Endometrium (tissue), 2 donors: ENCODE measurements at regions not wholly inside any gene's neighbourhood (a gene's known extent, or its start where the extent isn't known, plus 50 kb on each side); places are given as distances from the start of the nearest gene placed in this dataset.

Experiments
- FAIRE-seq: peaks from 2 replicates; lab custom pipeline; 2012; peaks lifted over from hg19 to GRCh38; lab: Jason Lieb, UNC
- donor health status: control.
- donor health status: control.

- FAIRE-seq, result no peak
These were observed 634.0 kb downstream of the IRX1 start for GRCh38 chr5:4229414-4230292.

- FAIRE-seq, result no peak
These were observed 634.8 kb downstream of the IRX1 start for GRCh38 chr5:4230471-4230785.

GRCh38 chr5:4230786-4231641 lies 635.4 kb downstream of the IRX1 start:
- no peak for FAIRE-seq

DNA sequence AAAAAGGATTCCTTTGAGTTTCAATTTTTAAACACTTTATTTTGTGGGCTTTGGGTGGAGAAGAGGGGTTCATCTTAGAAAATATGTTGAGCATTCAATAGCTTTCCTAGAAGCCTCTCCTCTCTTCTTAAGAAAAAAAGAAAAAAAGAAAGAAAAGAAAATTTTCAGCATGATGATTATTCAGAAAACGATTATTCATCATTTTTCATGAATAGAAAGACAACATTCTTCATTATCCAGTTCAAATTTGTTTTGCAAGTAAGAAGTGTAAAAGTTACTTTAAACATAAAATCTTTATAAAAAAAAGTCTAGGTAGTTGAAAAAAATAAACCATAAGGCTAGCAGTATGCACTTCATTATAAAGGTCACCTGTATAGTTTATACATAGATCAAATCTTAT lies 636.5 kb downstream of the IRX1 start:
- no peak for FAIRE-seq

GRCh38 chr5:4233671-4234070 lies 638.0 kb downstream of the IRX1 start:
- no peak for FAIRE-seq

GRCh38 chr5:4243479-4244264 lies 648.0 kb downstream of the IRX1 start:
- FAIRE-seq, result no peak

- FAIRE-seq, result no peak
These were observed 648.7 kb downstream of the IRX1 start for GRCh38 chr5:4244306-4244705.

GRCh38 chr5:4245076-4245475 lies 649.4 kb downstream of the IRX1 start:
- FAIRE-seq, result no peak

DNA sequence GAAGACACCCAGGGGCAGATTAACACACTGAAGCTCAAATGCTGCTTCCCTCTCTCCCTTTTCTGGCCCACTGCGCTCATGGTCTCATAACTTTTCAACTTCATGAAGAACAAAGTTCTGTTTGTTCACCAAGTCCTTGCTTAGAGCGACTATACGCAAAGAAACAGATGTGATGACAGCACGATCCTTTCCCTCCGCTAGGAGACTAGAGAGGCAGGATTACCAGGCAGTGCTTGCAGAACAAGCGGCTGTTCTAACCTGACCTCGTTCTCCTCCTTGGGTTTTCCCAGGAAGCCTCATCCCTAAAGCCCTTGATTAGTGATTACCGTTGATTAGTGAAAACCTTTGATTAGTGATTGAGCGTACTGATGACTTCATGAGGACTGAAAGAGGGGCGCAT lies 649.9 kb downstream of the IRX1 start:
- no peak for FAIRE-seq

DNA sequence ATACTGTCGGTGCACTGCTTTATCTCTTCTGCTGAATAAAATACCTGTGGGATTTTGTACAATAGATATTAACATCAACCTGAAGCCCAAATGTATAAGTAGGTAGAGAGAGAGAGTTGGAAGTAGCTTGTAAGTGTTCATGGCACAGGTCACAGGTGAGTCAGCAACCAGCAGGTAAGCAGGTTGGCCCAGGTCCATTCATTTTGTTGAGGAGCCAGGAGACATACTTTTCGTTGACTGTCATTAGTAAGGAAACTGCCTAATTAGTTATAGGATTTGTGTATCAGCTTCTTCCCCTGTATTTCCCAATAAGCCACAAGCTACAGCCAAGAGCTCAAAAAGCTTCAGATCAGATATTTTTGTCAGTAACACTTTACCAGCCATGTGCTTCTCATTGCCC lies 650.8 kb downstream of the IRX1 start:
- FAIRE-seq, result no peak

GRCh38 chr5:4250254-4250653 lies 654.6 kb downstream of the IRX1 start:
- no peak for FAIRE-seq

DNA sequence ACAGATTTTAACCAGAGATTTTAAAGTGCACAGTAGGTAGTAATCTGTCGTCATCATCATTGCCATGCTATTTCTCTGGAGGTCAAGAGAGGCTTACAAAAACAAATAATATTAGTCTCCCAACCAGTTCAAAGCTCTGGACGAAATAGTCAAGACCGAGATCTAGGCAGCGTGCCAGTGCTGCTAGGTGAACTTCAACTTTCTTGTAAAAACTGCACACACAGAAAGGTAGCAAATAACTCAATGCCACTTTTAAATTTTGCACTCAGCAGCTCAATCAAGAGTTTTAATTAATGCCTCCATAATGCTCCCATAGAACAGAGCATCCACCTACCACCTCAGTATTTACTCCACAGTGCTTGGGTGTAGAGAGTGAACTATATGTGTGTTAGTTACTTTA lies 656.8 kb downstream of the IRX1 start:
- no peak for FAIRE-seq

DNA sequence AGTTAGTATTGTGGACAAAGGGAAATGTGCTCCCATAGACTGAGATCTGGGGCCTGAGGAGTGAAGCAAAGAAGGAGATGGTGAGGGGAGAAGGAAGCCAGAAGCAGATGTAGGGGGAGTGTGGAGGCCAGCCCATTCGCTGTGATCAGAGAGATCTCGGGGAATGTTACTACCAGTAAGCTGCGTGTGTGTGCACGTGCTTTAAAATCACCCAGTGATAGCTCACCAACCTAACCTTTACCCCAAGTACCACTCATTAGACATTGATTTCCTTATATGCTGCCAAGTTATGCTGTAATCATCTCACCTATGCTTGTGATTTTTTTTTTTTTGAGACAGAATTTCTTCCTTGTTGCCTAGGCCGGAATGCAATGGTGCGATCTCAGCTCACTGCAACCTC lies 659.1 kb downstream of the IRX1 start:
- no peak for FAIRE-seq

- no peak for FAIRE-seq
These were observed 659.8 kb downstream of the IRX1 start for GRCh38 chr5:4255441-4255840.

GRCh38 chr5:4258170-4258569 lies 662.5 kb downstream of the IRX1 start:
- FAIRE-seq, result no peak

- FAIRE-seq, result no peak
These were observed 675.6 kb downstream of the IRX1 start for GRCh38 chr5:4271193-4271592.

- FAIRE-seq, result no peak
These were observed 679.6 kb downstream of the IRX1 start for GRCh38 chr5:4275232-4275631.

GRCh38 chr5:4294878-4295277 lies 699.2 kb downstream of the IRX1 start:
- FAIRE-seq, result no peak

- FAIRE-seq, result no peak
These were observed 700.2 kb downstream of the IRX1 start for GRCh38 chr5:4295663-4296339.

DNA sequence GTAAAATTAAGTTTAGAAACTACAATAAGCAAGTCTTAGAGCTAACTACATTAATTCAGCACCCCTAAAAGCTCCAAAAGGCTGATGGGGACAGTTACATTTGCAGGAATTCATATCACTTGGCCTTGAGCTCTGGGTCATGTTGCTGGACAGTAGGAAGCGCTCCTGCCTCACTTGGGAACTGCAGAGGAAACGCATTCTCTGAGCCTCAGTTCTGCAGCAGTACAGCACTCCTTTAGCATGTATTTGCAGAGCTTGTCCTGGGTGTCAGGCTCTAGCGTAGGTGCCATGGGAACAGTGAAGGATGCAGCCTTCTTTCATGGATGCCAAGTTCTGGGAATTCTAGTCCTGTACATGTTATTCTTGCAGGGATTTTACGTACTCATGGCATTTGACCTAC lies 710.4 kb downstream of the IRX1 start:
- FAIRE-seq, result no peak

GRCh38 chr5:4309026-4309425 lies 713.4 kb downstream of the IRX1 start:
- FAIRE-seq, result no peak

DNA sequence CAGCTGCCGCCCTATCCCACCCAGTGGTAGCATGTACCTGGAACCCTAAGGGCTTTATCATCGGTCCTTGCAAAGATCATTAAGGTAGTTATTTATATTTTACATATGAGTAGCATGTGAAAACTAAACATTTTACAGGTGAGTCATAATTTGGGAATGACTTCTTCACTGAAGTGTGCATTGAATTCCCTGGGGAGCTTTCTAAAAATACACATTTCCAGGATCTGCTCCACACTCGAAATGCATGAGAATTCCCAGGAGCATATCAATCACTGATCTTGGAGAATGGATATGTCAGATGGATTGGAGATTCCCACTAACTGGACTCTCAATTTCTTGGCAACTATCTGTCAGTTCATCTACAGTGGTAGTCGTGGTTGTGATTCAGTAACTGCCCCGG lies 717.5 kb downstream of the IRX1 start:
- no peak for FAIRE-seq
